HEK293T (cell line): ENCODE measurements at regions not wholly inside any gene's neighbourhood (a gene's known extent, or its start where the extent isn't known, plus 50 kb on each side); places are given as distances from the start of the nearest gene placed in this dataset.

ENCODE experiments used
- CTCF ChIA-PET: fragments of 350-600 bp; formaldehyde crosslinking; extraction: SDS; loops from one replicate; lab custom pipeline; 2021; ENCODE audit warnings: antibody characterized with exemption, inconsistent platforms; lab: Yijun Ruan, JAX
- POLR2A ChIA-PET: fragments of 350-600 bp; formaldehyde crosslinking; extraction: SDS; loops from one replicate; lab custom pipeline; 2020; ENCODE audit warnings: antibody characterized with exemption, inconsistent platforms; lab: Yijun Ruan, JAX
- DNase-seq: peaks from one replicate; pipeline ENCODE4 v3.0.0; 2012; ENCODE audit warnings: mixed read lengths; ENCODE audit errors: extremely low spot score
- ARNT ChIP-seq: fragments of 450-650 bp; IDR thresholded peaks from 2 replicates; pipeline ENCODE4 v1.6.1; 2017; ENCODE audit warnings: mild to moderate bottlenecking
- BHLHE40 ChIP-seq: fragments of 450-650 bp; IDR thresholded peaks from 2 replicates; pipeline ENCODE4 v1.6.1; 2016; ENCODE audit warnings: mild to moderate bottlenecking, moderate library complexity, borderline replicate concordance
- CTBP1 ChIP-seq: fragments of 450-650 bp; IDR thresholded peaks from 2 replicates; pipeline ENCODE4 v1.6.1; 2016; ENCODE audit warnings: borderline replicate concordance
- ELF4 ChIP-seq: fragments of 450-650 bp; IDR thresholded peaks from 2 replicates; pipeline ENCODE4 v1.6.1; 2017; ENCODE audit warnings: antibody characterized with exemption
- FOXA1 ChIP-seq: fragments of 450-650 bp; IDR thresholded peaks from 2 replicates; pipeline ENCODE4 v1.6.1; 2016; ENCODE audit warnings: mild to moderate bottlenecking
- FOXK2 ChIP-seq: fragments of 450-650 bp; IDR thresholded peaks from 2 replicates; pipeline ENCODE4 v1.6.1; 2016; ENCODE audit warnings: mild to moderate bottlenecking
- FOXM1 ChIP-seq: fragments of 450-650 bp; IDR thresholded peaks from 2 replicates; pipeline ENCODE4 v1.6.1; 2017; ENCODE audit warnings: mild to moderate bottlenecking, borderline replicate concordance
- HDGF ChIP-seq: fragments of 450-650 bp; IDR thresholded peaks from 2 replicates; pipeline ENCODE4 v1.6.1; 2017; ENCODE audit warnings: antibody characterized with exemption, borderline replicate concordance
- L3MBTL2 ChIP-seq: fragments of 450-650 bp; conservative IDR thresholded peaks from 2 replicates; pipeline ENCODE4 v1.6.1; 2016; ENCODE audit warnings: mild to moderate bottlenecking
- LEF1 ChIP-seq: fragments of 450-650 bp; IDR thresholded peaks from 2 replicates; pipeline ENCODE4 v1.6.1; 2017; ENCODE audit warnings: mild to moderate bottlenecking, borderline replicate concordance
- NFRKB ChIP-seq: fragments of 450-650 bp; IDR thresholded peaks from 2 replicates; pipeline ENCODE4 v1.6.1; 2016; ENCODE audit warnings: mild to moderate bottlenecking, moderate library complexity
- SP1 ChIP-seq: fragments of 450-650 bp; IDR thresholded peaks from 2 replicates; pipeline ENCODE4 v1.6.1; 2017
- SUZ12 ChIP-seq: fragments of 450-650 bp; IDR thresholded peaks from 2 replicates; pipeline ENCODE4 v1.6.1; 2016; ENCODE audit warnings: mild to moderate bottlenecking
- TARDBP ChIP-seq: fragments of 450-650 bp; IDR thresholded peaks from 2 replicates; pipeline ENCODE4 v1.6.1; 2016
- ZNF384 ChIP-seq: fragments of 450-650 bp; IDR thresholded peaks from 2 replicates; pipeline ENCODE4 v1.6.1; 2016
- TF ChIP-seq, protein P1 (sequence below): fragments of 450-650 bp; IDR thresholded peaks from 2 replicates; pipeline ENCODE4 v1.6.1; 2016

DNA sequence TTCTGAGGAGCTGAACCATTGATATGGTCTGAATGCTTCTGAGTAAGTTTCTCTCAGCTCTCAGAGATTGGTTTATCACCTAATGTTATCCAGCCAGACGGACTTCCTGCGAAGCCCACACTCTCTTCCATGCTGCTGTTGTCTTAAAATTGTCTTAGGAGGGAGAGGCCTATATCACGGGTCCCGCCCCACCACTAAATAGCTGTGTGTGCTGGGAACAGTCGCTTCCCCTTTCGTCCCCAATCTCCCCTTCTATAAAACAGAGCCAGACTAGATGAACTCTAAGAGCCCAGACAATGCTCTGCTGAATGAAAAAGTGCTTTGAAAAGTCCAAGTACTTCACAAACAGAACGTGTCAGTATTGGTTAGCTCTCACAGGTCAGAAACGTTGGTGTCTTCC, 81.4 kb upstream of the AKIP1 start:
- TF ChIP-seq ARNT (no peak), CTBP1 (no peak), FOXM1 (no peak), L3MBTL2 (no peak)

DNA sequence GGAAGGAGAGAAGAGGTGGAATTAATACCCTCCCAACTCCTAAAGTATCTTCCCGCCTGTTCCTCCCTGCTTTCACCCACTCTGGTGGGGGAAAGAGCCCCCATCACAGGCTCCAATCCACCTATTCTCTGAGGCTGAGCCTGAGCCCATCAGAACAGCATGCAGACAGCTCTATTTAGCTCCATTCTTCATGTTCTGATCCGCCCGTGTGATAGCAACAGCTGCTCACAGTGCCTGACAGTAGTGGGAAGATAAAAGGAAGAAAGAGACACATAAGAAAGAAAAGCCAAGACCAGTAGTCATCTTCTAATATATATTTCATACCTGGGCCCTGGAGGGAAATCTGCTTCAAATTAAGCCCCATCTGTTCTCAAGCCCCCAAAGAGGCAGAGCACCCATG, 80.3 kb upstream of the AKIP1 start:
- CTCF ChIA-PET: no interaction called here
- POLR2A ChIA-PET: no interaction called here
- DNase-seq: no peak
- TF ChIP-seq CTBP1: no peak
- TF ChIP-seq FOXM1: no peak
- TF ChIP-seq ARNT: no peak
- TF ChIP-seq, protein P1, sequence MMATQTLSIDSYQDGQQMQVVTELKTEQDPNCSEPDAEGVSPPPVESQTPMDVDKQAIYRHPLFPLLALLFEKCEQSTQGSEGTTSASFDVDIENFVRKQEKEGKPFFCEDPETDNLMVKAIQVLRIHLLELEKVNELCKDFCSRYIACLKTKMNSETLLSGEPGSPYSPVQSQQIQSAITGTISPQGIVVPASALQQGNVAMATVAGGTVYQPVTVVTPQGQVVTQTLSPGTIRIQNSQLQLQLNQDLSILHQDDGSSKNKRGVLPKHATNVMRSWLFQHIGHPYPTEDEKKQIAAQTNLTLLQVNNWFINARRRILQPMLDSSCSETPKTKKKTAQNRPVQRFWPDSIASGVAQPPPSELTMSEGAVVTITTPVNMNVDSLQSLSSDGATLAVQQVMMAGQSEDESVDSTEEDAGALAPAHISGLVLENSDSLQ: no peak
- no peak for TF ChIP-seq ELF4
- no peak for TF ChIP-seq L3MBTL2
- TF ChIP-seq ZNF384: no peak
- no peak for TF ChIP-seq LEF1
- no peak for TF ChIP-seq HDGF
- no peak for TF ChIP-seq FOXA1
- TF ChIP-seq BHLHE40: no peak
- no peak for TF ChIP-seq SP1
- no peak for TF ChIP-seq SUZ12
- no peak for TF ChIP-seq NFRKB

More for the DNA sequence above, 81.4 kb upstream of the AKIP1 start:
- CTCF ChIA-PET: no interaction called here
- no peak for DNase-seq
- POLR2A ChIA-PET: no interaction called here

DNA sequence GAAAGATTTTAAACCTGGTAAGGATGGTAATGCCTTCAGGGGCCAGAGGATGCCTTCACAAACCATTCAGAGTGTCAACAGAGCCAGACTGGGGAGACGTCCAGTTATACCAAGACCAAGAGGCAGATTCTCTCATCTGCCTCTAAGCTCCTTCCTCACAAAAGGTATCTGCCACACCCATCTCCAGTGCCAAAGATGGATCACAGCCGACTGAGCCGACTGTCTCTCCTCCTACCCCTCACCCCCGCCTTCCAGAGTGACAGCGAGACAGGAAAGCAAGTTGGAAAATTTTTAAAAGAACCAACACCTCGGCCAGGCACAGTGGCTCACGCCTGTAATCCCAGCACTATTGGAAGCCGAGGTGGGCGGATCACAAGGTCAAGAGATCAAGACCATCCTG, 79.1 kb upstream of the AKIP1 start:
- CTCF ChIA-PET: no interaction called here
- no peak for TF ChIP-seq ZNF384
- no peak for TF ChIP-seq NFRKB
- no peak for TF ChIP-seq FOXM1
- no peak for TF ChIP-seq SUZ12
- no peak for TF ChIP-seq ELF4
- TF ChIP-seq FOXK2: no peak
- no peak for TF ChIP-seq HDGF
- no peak for TF ChIP-seq LEF1
- TF ChIP-seq BHLHE40: no peak
- TF ChIP-seq SP1: no peak
- no peak for DNase-seq
- POLR2A ChIA-PET: no interaction called here

GRCh38 chr11:8832571-8833260, 78.3 kb upstream of the AKIP1 start:
- no peak for DNase-seq
- ChIA-PET CTCF (interaction anchor here (0.6 to 0.7 kb wide), 2 partner anchors 247 to 743 kb away, joined by 5 to 6 read pairs; no protein-coding TSS in a partner anchor), POLR2A (no interaction called here)
- TF ChIP-seq CTBP1 (no peak), HDGF (no peak), SP1 (no peak), L3MBTL2 (no peak), FOXK2 (no peak), ZNF384 (no peak), SUZ12 (no peak), FOXA1 (no peak), NFRKB (no peak)
- TF ChIP-seq, protein P1: no peak

DNA sequence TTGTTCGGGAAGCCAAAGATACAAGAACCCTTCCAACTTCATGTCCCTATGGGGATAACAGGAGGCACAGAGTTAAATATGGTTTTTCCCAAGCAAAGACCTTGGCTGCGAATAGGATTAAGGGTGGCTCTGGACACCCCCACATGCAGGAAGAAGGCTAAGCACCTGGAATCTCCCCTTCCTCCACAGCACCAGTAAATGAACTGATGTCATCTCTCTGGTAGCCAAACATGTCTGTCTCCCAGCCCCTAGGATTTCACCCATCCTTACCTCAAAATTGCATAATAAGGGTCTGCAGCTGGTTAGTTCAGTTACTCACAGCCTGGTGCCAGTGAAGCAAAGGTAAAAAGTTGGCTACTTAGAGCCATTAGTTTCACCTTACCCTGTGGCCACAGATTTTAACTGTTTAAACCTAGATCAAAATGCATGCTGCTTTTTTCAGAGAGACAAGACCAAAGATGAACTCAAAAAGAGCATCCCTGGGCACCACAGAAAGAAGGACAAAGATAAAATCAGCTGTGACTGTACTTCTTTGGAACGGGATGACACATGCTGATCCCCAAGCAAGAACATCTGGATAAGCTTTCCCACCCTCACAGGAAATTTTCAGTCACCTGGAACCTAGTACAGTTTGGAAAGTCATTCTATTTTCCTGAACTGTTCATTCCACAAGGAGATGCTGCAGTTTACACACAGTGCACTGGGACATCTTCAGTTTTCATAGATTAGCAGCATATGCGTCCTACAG, 77.2 kb upstream of the AKIP1 start:
- no peak for DNase-seq
- POLR2A ChIA-PET: interaction anchor here (0.9 kb wide), 1 partner anchor 130 kb away, joined by 3 read pairs; no protein-coding TSS in a partner anchor
- TF ChIP-seq CTBP1 (no peak), TARDBP (no peak), NFRKB (no peak), LEF1 (no peak)
- CTCF ChIA-PET: no interaction called here

DNA sequence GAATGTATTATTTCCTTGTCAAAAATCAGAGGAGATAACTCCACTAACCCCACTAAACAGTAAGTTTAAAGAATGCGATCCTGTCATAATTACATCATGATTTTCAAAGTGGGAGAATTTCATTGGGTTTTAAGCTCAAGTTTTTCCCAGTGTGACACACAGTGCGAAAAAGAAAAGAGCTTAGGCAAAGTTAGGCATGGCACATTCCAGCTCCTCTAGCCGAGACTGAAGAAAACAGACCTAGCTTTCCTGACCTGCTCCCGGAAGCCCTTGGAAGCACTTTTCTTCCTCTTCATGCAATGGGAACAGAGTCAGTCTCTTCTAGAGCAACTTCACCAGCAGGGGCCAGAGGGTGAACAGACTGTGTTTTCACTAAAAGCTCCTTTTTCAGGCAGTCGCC, 76.6 kb upstream of the AKIP1 start:
- CTCF ChIA-PET: no interaction called here
- POLR2A ChIA-PET: interaction anchor here (0.9 to 1.5 kb wide), 2 partner anchors 8 to 129 kb away, joined by 3 to 4 read pairs; no protein-coding TSS in a partner anchor
- no peak for DNase-seq
- TF ChIP-seq CTBP1: no peak
- TF ChIP-seq HDGF: no peak
- TF ChIP-seq ARNT: no peak
- no peak for TF ChIP-seq ZNF384
- no peak for TF ChIP-seq NFRKB
- no peak for TF ChIP-seq TARDBP
- no peak for TF ChIP-seq BHLHE40
- no peak for TF ChIP-seq SP1
- TF ChIP-seq LEF1: no peak
- TF ChIP-seq SUZ12: no peak
- no peak for TF ChIP-seq ELF4
- no peak for TF ChIP-seq FOXK2

GRCh38 chr11:8838248-8838647, 72.7 kb upstream of the AKIP1 start:
- TF ChIP-seq LEF1: no peak
- no peak for TF ChIP-seq ARNT
- TF ChIP-seq FOXA1: no peak
- no peak for TF ChIP-seq NFRKB
- no peak for TF ChIP-seq TARDBP
- TF ChIP-seq ELF4: no peak
- TF ChIP-seq BHLHE40: no peak
- TF ChIP-seq, protein P1: no peak
- CTCF ChIA-PET: no interaction called here
- POLR2A ChIA-PET: no interaction called here
- no peak for DNase-seq
